ENCODE measurements at regions not wholly inside any gene's neighbourhood (a gene's known extent, or its start where the extent isn't known, plus 50 kb on each side); places are given as distances from the start of the nearest gene placed in this dataset.

GRCh38 chr10:124303662-124304418 lies 114.9 kb downstream of the OAT start:
- DNase-seq (ENCODE audit: low spot score), result no peak

GRCh38 chr10:124302951-124303505 lies 115.7 kb downstream of the OAT start:
- no peak for DNase-seq (ENCODE audit: low spot score)

- no peak for DNase-seq (ENCODE audit: low spot score)
Observed at GRCh38 chr10:124301736-124302135, 117.0 kb downstream of the OAT start.

GRCh38 chr10:124300735-124301134 lies 118.0 kb downstream of the OAT start:
- DNase-seq (ENCODE audit: low spot score), result no peak

- no peak for DNase-seq (ENCODE audit: low spot score)
Observed at GRCh38 chr10:124300224-124300623, 118.5 kb downstream of the OAT start.

- DNase-seq (ENCODE audit: low spot score), result no peak
Observed at GRCh38 chr10:124299696-124300095, 119.0 kb downstream of the OAT start.

GRCh38 chr10:124298891-124299290 lies 119.8 kb downstream of the OAT start:
- no peak for DNase-seq (ENCODE audit: low spot score)

GRCh38 chr10:124296813-124297788 lies 121.6 kb downstream of the OAT start:
- DNase-seq (ENCODE audit: low spot score), result no peak

- peak; percentile 24 for DNase-seq (ENCODE audit: low spot score)
Observed at GRCh38 chr10:124296121-124296812, 122.5 kb downstream of the OAT start.

- DNase-seq (ENCODE audit: low spot score), result no peak
Observed at GRCh38 chr10:124294811-124295770, 123.6 kb downstream of the OAT start.

- no peak for DNase-seq (ENCODE audit: low spot score)
Observed at GRCh38 chr10:124293616-124294449, 124.9 kb downstream of the OAT start.

- no peak for DNase-seq (ENCODE audit: low spot score)
Observed at GRCh38 chr10:124292911-124293615, 125.7 kb downstream of the OAT start.

GRCh38 chr10:124291001-124291701 lies 127.6 kb downstream of the OAT start:
- DNase-seq (ENCODE audit: low spot score), result no peak

GRCh38 chr10:124289851-124290795 lies 128.6 kb downstream of the OAT start:
- peak; percentile 87 for DNase-seq (ENCODE audit: low spot score)

- no peak for DNase-seq (ENCODE audit: low spot score)
Observed at GRCh38 chr10:124288928-124289850, 129.5 kb downstream of the OAT start.

- no peak for DNase-seq (ENCODE audit: low spot score)
Observed at GRCh38 chr10:124288486-124288885, 130.2 kb downstream of the OAT start.

Data from H4 (cell line).